Transverse colon (tissue), 4 donors: ENCODE measurements at regions not wholly inside any gene's neighbourhood (a gene's known extent, or its start where the extent isn't known, plus 50 kb on each side); places are given as distances from the start of the nearest gene placed in this dataset.

ENCODE experiments used
- EP300 ChIP-seq: sonication (generic); formaldehyde crosslinking; IDR thresholded peaks from one replicate; pipeline ENCODE4 v1.6.1; 2017; ENCODE audit warnings: antibody characterized with exemption, low read depth
- POLR2A ChIP-seq: fragments of 450-650 bp; IDR thresholded peaks from one replicate; pipeline ENCODE4 v1.6.1; 2016; ENCODE audit warnings: antibody characterized with exemption, mild to moderate bottlenecking, moderate library complexity
- POLR2AphosphoS5 ChIP-seq, 3 donors: sonication (generic); formaldehyde crosslinking; IDR thresholded peaks; one replicate each; pipeline ENCODE4 v1.6.1; 2016; ENCODE audit warnings: antibody characterized with exemption in 3 of 3
- TF ChIP-seq, protein P1 (sequence below), 5 experiments: fragments of 200-600 bp in 3 of 5; fragments of 450-650 bp in 2 of 5; sonication (generic) in 3 of 5; IDR thresholded peaks; 1 replicate in 2 of 5; 2 replicates in 3 of 5; pipeline ENCODE4 v1.5.1; 2016 to 2017; ENCODE audit warnings: antibody characterized with exemption in 5 of 5, inconsistent platforms in 3 of 5, mild to moderate bottlenecking in 2 of 5, moderate library complexity in 1 of 5

DNA sequence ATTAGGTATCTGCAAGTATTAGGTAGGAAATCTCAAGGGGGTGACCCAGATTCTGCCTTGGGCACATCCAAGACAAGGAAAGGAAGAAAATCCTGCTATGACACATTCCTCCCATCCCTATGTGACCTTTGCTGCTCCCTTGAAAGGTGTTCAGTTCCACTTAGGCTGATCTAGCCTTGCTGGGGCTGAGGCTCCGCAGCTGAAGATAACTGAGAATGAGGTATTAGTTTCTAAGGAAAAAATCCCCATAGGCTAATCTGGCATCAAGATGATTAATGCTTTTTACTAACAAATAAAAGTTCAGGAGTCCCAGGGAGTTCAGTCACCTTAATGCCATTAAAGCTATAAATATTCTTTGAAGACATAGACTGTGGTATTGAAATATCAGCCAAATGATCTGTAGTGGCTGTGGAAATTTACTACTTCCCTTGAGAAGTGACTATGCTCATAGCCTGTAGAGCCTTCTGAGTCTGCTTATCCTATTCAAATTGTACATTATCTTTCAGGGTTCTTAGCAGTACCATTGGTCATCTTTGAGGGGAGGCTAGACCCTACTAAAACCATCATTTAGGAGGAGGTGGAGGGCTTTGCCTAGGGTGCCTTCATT is 239.9 kb upstream of the RAG2 start:
- TF ChIP-seq POLR2AphosphoS5 (IDR thresholded peaks at IDR 0.05) (no peak), POLR2A (no peak), EP300 (no peak)
- TF ChIP-seq, protein P1, sequence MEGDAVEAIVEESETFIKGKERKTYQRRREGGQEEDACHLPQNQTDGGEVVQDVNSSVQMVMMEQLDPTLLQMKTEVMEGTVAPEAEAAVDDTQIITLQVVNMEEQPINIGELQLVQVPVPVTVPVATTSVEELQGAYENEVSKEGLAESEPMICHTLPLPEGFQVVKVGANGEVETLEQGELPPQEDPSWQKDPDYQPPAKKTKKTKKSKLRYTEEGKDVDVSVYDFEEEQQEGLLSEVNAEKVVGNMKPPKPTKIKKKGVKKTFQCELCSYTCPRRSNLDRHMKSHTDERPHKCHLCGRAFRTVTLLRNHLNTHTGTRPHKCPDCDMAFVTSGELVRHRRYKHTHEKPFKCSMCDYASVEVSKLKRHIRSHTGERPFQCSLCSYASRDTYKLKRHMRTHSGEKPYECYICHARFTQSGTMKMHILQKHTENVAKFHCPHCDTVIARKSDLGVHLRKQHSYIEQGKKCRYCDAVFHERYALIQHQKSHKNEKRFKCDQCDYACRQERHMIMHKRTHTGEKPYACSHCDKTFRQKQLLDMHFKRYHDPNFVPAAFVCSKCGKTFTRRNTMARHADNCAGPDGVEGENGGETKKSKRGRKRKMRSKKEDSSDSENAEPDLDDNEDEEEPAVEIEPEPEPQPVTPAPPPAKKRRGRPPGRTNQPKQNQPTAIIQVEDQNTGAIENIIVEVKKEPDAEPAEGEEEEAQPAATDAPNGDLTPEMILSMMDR (IDR thresholded peaks at IDR 0.05): no peak
